K562 (cell line): ENCODE measurements at regions not wholly inside any gene's neighbourhood (a gene's known extent, or its start where the extent isn't known, plus 50 kb on each side); places are given as distances from the start of the nearest gene placed in this dataset.

Experiments used
- CHD2 ChIP-seq: IDR thresholded peaks from 2 replicates; pipeline ENCODE4 v1.6.1; 2011; ENCODE audit warnings: low read depth, low read length
- EZH2 ChIP-seq: IDR thresholded peaks from 2 replicates; pipeline ENCODE4 v1.6.1; 2012; ENCODE audit warnings: low read depth, mild to moderate bottlenecking, inconsistent platforms, low read length, borderline replicate concordance
- POLR2A ChIP-seq: fragments of 450-650 bp; conservative IDR thresholded peaks from 2 replicates; pipeline ENCODE4 v1.6.1; 2016
- ZNF224 ChIP-seq: sonication (generic); formaldehyde crosslinking; IDR thresholded peaks from 2 replicates; pipeline ENCODE4 v1.8.0; 2022; ENCODE audit warnings: mild to moderate bottlenecking, missing genetic modification reagents
- TF ChIP-seq, protein P1 (sequence below), 3 experiments: IDR thresholded peaks in 2 of 3; conservative IDR thresholded peaks in 1 of 3; 2 replicates each; pipeline ENCODE4 v1.5.1; 2011 to 2012; ENCODE audit warnings: low read length in 3 of 3, mild to moderate bottlenecking in 3 of 3, control low read depth in 2 of 3, improper control_type of control experiment in 1 of 3, inconsistent platforms in 1 of 3, low read depth in 1 of 3, mixed read lengths in 1 of 3, moderate library complexity in 1 of 3; ENCODE audit not compliant: insufficient read depth in 2 of 3
- TF ChIP-seq, protein P2 (sequence below): fragments of 250-450 bp; sonication (Bioruptor Pico); IDR thresholded peaks from 2 replicates; pipeline ENCODE4 v1.4.0; 2020; ENCODE audit warnings: mild to moderate bottlenecking, moderate library complexity
- TF ChIP-seq, protein P3 (sequence below): sonication (generic); formaldehyde crosslinking; IDR thresholded peaks from 2 replicates; pipeline ENCODE4 v1.8.0; 2023; ENCODE audit warnings: mild to moderate bottlenecking, missing genetic modification reagents

DNA sequence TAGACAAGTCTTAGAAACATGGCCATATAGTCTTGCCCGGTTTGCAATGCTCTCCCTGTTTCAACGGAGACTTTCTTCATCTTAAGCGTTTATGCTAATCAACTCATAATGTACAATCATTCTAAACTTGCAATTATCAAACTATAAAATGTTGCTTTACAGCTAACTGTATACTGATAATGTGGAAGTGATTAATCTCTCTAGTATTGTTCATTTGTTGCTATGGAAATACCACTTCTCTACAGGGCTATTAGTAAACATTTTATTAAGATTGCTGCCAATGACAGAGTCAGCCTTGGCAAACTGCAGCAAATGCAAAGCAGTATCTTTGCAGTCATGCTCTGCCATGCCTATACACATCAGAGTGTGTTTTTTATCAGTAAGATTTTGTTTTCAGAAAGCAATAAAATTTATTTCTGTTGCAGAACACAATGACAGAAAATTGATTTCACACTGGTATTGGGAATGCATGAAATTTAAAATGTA lies 1201.8 kb upstream of the CDH2 start:
- TF ChIP-seq EZH2 (no peak), ZNF224 (CRISPR knock-in tag) (no peak), CHD2 (no peak), POLR2A (no peak)
- TF ChIP-seq, protein P1, sequence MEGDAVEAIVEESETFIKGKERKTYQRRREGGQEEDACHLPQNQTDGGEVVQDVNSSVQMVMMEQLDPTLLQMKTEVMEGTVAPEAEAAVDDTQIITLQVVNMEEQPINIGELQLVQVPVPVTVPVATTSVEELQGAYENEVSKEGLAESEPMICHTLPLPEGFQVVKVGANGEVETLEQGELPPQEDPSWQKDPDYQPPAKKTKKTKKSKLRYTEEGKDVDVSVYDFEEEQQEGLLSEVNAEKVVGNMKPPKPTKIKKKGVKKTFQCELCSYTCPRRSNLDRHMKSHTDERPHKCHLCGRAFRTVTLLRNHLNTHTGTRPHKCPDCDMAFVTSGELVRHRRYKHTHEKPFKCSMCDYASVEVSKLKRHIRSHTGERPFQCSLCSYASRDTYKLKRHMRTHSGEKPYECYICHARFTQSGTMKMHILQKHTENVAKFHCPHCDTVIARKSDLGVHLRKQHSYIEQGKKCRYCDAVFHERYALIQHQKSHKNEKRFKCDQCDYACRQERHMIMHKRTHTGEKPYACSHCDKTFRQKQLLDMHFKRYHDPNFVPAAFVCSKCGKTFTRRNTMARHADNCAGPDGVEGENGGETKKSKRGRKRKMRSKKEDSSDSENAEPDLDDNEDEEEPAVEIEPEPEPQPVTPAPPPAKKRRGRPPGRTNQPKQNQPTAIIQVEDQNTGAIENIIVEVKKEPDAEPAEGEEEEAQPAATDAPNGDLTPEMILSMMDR (IDR thresholded peaks at IDR 0.05 in 2 of 3, conservative IDR thresholded peaks at IDR 0.05 in 1 of 3; ENCODE audit: insufficient read depth in 2 of 3, low read depth in 1 of 3, low read length in 3 of 3), result no peak
- TF ChIP-seq, protein P2, sequence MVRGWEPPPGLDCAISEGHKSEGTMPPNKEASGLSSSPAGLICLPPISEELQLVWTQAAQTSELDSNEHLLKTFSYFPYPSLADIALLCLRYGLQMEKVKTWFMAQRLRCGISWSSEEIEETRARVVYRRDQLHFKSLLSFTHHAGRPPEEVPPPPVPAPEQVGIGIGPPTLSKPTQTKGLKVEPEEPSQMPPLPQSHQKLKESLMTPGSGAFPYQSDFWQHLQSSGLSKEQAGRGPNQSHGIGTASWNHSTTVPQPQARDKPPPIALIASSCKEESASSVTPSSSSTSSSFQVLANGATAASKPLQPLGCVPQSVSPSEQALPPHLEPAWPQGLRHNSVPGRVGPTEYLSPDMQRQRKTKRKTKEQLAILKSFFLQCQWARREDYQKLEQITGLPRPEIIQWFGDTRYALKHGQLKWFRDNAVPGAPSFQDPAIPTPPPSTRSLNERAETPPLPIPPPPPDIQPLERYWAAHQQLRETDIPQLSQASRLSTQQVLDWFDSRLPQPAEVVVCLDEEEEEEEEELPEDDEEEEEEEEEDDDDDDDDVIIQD (CRISPR knock-in tag), result no peak
- TF ChIP-seq, protein P3, sequence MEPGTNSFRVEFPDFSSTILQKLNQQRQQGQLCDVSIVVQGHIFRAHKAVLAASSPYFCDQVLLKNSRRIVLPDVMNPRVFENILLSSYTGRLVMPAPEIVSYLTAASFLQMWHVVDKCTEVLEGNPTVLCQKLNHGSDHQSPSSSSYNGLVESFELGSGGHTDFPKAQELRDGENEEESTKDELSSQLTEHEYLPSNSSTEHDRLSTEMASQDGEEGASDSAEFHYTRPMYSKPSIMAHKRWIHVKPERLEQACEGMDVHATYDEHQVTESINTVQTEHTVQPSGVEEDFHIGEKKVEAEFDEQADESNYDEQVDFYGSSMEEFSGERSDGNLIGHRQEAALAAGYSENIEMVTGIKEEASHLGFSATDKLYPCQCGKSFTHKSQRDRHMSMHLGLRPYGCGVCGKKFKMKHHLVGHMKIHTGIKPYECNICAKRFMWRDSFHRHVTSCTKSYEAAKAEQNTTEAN (CRISPR knock-in tag), result no peak
